B cell (primary cell): ENCODE measurements at regions not wholly inside any gene's neighbourhood (a gene's known extent, or its start where the extent isn't known, plus 50 kb on each side); places are given as distances from the start of the nearest gene placed in this dataset.

Source experiments
- EZH2 ChIP-seq: IDR thresholded peaks from 2 replicates; pipeline ENCODE4 v1.6.1; 2012; ENCODE audit warnings: borderline replicate concordance, low read depth, mild to moderate bottlenecking, moderate library complexity, low read length; ENCODE audit not compliant: insufficient read depth, poor library complexity, severe bottlenecking
- TF ChIP-seq, protein P1 (sequence below): fragments of 200-600 bp; IDR thresholded peaks from one replicate; pipeline ENCODE4 v1.8.0; 2022; ENCODE audit warnings: antibody characterized with exemption, mild to moderate bottlenecking

DNA sequence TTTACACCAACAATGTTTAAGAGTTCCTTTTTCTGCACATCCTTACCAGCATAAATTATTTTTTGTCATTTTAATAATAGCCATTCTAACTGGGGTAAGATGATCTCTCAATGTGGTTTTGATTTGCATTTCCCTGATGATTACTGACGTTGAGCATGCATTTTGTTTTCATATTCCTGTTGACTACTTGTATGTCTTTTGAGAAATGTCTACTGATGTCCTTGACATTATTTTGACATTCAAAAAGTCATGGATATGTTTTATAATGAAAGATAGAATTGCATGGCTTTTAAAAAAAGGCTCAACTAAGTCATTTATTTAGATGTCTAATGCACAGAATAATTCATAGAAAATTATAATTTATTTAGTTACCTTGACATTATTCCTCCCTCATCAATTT lies 381.6 kb upstream of the C9orf72 start:
- TF ChIP-seq, protein P1, sequence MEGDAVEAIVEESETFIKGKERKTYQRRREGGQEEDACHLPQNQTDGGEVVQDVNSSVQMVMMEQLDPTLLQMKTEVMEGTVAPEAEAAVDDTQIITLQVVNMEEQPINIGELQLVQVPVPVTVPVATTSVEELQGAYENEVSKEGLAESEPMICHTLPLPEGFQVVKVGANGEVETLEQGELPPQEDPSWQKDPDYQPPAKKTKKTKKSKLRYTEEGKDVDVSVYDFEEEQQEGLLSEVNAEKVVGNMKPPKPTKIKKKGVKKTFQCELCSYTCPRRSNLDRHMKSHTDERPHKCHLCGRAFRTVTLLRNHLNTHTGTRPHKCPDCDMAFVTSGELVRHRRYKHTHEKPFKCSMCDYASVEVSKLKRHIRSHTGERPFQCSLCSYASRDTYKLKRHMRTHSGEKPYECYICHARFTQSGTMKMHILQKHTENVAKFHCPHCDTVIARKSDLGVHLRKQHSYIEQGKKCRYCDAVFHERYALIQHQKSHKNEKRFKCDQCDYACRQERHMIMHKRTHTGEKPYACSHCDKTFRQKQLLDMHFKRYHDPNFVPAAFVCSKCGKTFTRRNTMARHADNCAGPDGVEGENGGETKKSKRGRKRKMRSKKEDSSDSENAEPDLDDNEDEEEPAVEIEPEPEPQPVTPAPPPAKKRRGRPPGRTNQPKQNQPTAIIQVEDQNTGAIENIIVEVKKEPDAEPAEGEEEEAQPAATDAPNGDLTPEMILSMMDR = no peak
- TF ChIP-seq EZH2 = no peak
